Ascending aorta (tissue), 2 donors: ENCODE measurements at regions not wholly inside any gene's neighbourhood (a gene's known extent, or its start where the extent isn't known, plus 50 kb on each side); places are given as distances from the start of the nearest gene placed in this dataset.

Source experiments
- DNase-seq, 2 donors: peaks; one replicate each; pipeline ENCODE4 v3.0.0-alpha.2; 2019; ENCODE audit warnings: low spot score in 2 of 2
- H3K27ac ChIP-seq, 2 donors: fragments of 200-600 bp; sonication (generic); one replicate each; pipeline ENCODE4 v1.5.1; 2016 to 2017; ENCODE audit warnings: mild to moderate bottlenecking in 1 of 2
- H3K27me3 ChIP-seq: fragments of 200-600 bp; sonication (generic); one replicate; pipeline ENCODE4 v1.5.1; 2017
- H3K36me3 ChIP-seq, 2 donors: fragments of 200-600 bp; sonication (generic); one replicate each; pipeline ENCODE4 v1.5.1; 2016
- H3K4me1 ChIP-seq, 2 donors: fragments of 200-600 bp; sonication (generic); one replicate each; pipeline ENCODE4 v1.5.1; 2016 to 2017; ENCODE audit warnings: mild to moderate bottlenecking in 1 of 2
- H3K4me3 ChIP-seq, 2 donors: fragments of 200-600 bp; sonication (generic); one replicate each; pipeline ENCODE4 v1.5.1; 2016 to 2017; ENCODE audit warnings: mild to moderate bottlenecking in 1 of 2
- H3K9me3 ChIP-seq, 2 donors: fragments of 200-600 bp; sonication (generic); one replicate each; pipeline ENCODE4 v1.5.1; 2016
- CTCF ChIP-seq, 3 experiments: fragments of 200-600 bp in 2 of 3; fragments of 450-650 bp in 1 of 3; sonication (generic) in 2 of 3; IDR thresholded peaks; one replicate each; pipeline ENCODE4 v1.5.1; 2016 to 2019; ENCODE audit warnings: antibody characterized with exemption in 3 of 3, mild to moderate bottlenecking in 1 of 3, moderate library complexity in 1 of 3
- intact Hi-C: fragments of 100-400 bp; cut with DNase I; formaldehyde crosslinking; loops from one replicate; pipeline ENCODE4 v1.15.1; 2023

GRCh38 chr20:51327251-51327841, 215.2 kb downstream of the NFATC2 start:
- Histone ChIP-seq H3K4me1 (no peaks in the 10 kb centered on the region), H3K27me3 (no peaks in the 10 kb centered on the region), H3K36me3 (no peaks in the 10 kb centered on the region), H3K9me3 (no peaks in the 10 kb centered on the region), H3K27ac (no peak overlapping the region), H3K4me3 (no peak overlapping the region)
- intact Hi-C loops, result no loop called here
- TF ChIP-seq CTCF (IDR thresholded peaks at IDR 0.05), result no peak
- peak in 1 of 2 donors; percentile 76 for DNase-seq

GRCh38 chr20:51326201-51326819, 216.2 kb downstream of the NFATC2 start:
- TF ChIP-seq CTCF (IDR thresholded peaks at IDR 0.05), result peak in 2 of 3 experiments; percentile 32 to 46
- H3K4me3 ChIP-seq, result no peak overlapping the region
- H3K27ac ChIP-seq, result no peak overlapping the region
- intact Hi-C loops, result no loop called here
- H3K36me3 ChIP-seq, result no peaks in the 10 kb centered on the region
- H3K9me3 ChIP-seq, result no peaks in the 10 kb centered on the region
- H3K27me3 ChIP-seq, result no peaks in the 10 kb centered on the region
- no peaks in the 10 kb centered on the region for H3K4me1 ChIP-seq
- no peak for DNase-seq

- Histone ChIP-seq H3K27ac (no peak overlapping the region), H3K9me3 (no peaks in the 10 kb centered on the region), H3K4me1 (no peaks in the 10 kb centered on the region), H3K4me3 (no peak overlapping the region), H3K36me3 (no peaks in the 10 kb centered on the region), H3K27me3 (no peaks in the 10 kb centered on the region)
- no peak for TF ChIP-seq CTCF (IDR thresholded peaks at IDR 0.05)
- intact Hi-C loops, result no loop called here
- no peak for DNase-seq
Observed at GRCh38 chr20:51322164-51322707, 220.3 kb downstream of the NFATC2 start.

GRCh38 chr20:51321343-51322163, 221.0 kb downstream of the NFATC2 start:
- Histone ChIP-seq H3K36me3 (no peaks in the 10 kb centered on the region), H3K27me3 (no peaks in the 10 kb centered on the region), H3K4me1 (no peaks in the 10 kb centered on the region), H3K27ac (no peak overlapping the region), H3K4me3 (no peak overlapping the region), H3K9me3 (no peaks in the 10 kb centered on the region)
- no peak for TF ChIP-seq CTCF (IDR thresholded peaks at IDR 0.05)
- intact Hi-C loops, result no loop called here
- no peak for DNase-seq

GRCh38 chr20:51319522-51319921, 223.0 kb downstream of the NFATC2 start:
- TF ChIP-seq CTCF (IDR thresholded peaks at IDR 0.05), result no peak
- no peaks in the 10 kb centered on the region for H3K4me1 ChIP-seq
- no peaks in the 10 kb centered on the region for H3K27me3 ChIP-seq
- intact Hi-C loops, result no loop called here
- DNase-seq, result no peak
- no peak overlapping the region for H3K27ac ChIP-seq
- no peak overlapping the region for H3K4me3 ChIP-seq
- H3K9me3 ChIP-seq, result peaks cover 0 to 7% of the 10 kb centered on the region in 2 donors
- H3K36me3 ChIP-seq, result no peaks in the 10 kb centered on the region
